GM23338 (cell line): ENCODE measurements at regions not wholly inside any gene's neighbourhood (a gene's known extent, or its start where the extent isn't known, plus 50 kb on each side); places are given as distances from the start of the nearest gene placed in this dataset.

ENCODE experiments used
- ATAC-seq: fragments of 200-7000 bp; cut with Tn5 transposase; 3 replicates; pipeline ENCODE4 v1.9.1; 2020
- DNase-seq: peaks from one replicate; pipeline ENCODE4 v3.0.0-alpha.2; 2015; ENCODE audit warnings: low spot score
- H2AFZ ChIP-seq: fragments of 200-600 bp; sonication (generic); 2 replicates; pipeline ENCODE4 v1.8.0; 2016; ENCODE audit warnings: antibody characterized with exemption, mild to moderate bottlenecking, moderate library complexity
- H3F3A ChIP-seq: fragments of 200-600 bp; sonication (generic); replicated peaks from 2 replicates; pipeline ENCODE4 v1.8.0; 2017; ENCODE audit warnings: antibody characterized with exemption, mixed run types, low read depth
- H3K27ac ChIP-seq: fragments of 200-600 bp; sonication (generic); 2 replicates; pipeline ENCODE4 v1.6.1; 2016; ENCODE audit warnings: low read depth
- H3K27me3 ChIP-seq: fragments of 200-600 bp; sonication (generic); 2 replicates; pipeline ENCODE4 v1.8.0; 2016; ENCODE audit warnings: mild to moderate bottlenecking, mixed run types, moderate library complexity; ENCODE audit not compliant: insufficient read depth
- H3K36me3 ChIP-seq: fragments of 200-600 bp; sonication (generic); 2 replicates; pipeline ENCODE4 v1.8.0; 2016; ENCODE audit warnings: mild to moderate bottlenecking; ENCODE audit not compliant: insufficient read depth
- H3K4me1 ChIP-seq: fragments of 200-600 bp; sonication (generic); 2 replicates; pipeline ENCODE4 v1.8.0; 2016; ENCODE audit warnings: mild to moderate bottlenecking, moderate library complexity; ENCODE audit not compliant: insufficient read depth
- H3K4me2 ChIP-seq: fragments of 200-600 bp; sonication (generic); 2 replicates; pipeline ENCODE4 v1.7.1; 2017; ENCODE audit warnings: mixed run types
- H3K4me3 ChIP-seq: fragments of 200-600 bp; sonication (generic); 2 replicates; pipeline ENCODE4 v1.6.1; 2016; ENCODE audit warnings: mixed run types
- H3K79me2 ChIP-seq: fragments of 200-600 bp; sonication (generic); replicated peaks from 2 replicates; pipeline ENCODE4 v1.8.0; 2017; ENCODE audit warnings: mild to moderate bottlenecking; ENCODE audit not compliant: insufficient read depth
- H3K9me2 ChIP-seq: fragments of 200-600 bp; sonication (generic); 2 replicates; pipeline ENCODE4 v1.8.0; 2017; ENCODE audit not compliant: insufficient read depth
- H4K20me1 ChIP-seq: fragments of 200-600 bp; sonication (generic); replicated peaks from 2 replicates; pipeline ENCODE4 v1.8.0; 2017; ENCODE audit warnings: mild to moderate bottlenecking; ENCODE audit not compliant: insufficient read depth
- H3K27ac Mint-ChIP-seq: 2 replicates; pipeline ENCODE4 v1.8.0; 2020; ENCODE audit warnings: inconsistent platforms, mild to moderate bottlenecking, moderate library complexity, mixed read lengths
- H3K27me3 Mint-ChIP-seq: 3 replicates; pipeline ENCODE4 v1.8.0; 2022; ENCODE audit warnings: low read depth, mild to moderate bottlenecking, moderate library complexity, mixed read lengths, inconsistent platforms; ENCODE audit not compliant: insufficient read depth, poor library complexity
- H3K36me3 Mint-ChIP-seq: 3 replicates; pipeline ENCODE4 v1.8.0; 2021; ENCODE audit warnings: low read depth, mild to moderate bottlenecking, inconsistent platforms, moderate library complexity, mixed read lengths
- H3K4me1 Mint-ChIP-seq: 3 replicates; pipeline ENCODE4 v1.8.0; 2020; ENCODE audit warnings: mild to moderate bottlenecking, inconsistent platforms, mixed read lengths
- H3K4me3 Mint-ChIP-seq: 3 replicates; pipeline ENCODE4 v1.8.0; 2021; ENCODE audit warnings: moderate library complexity, mild to moderate bottlenecking, inconsistent platforms, mixed read lengths
- H3K9me3 Mint-ChIP-seq: 3 replicates; pipeline ENCODE4 v1.8.0; 2020; ENCODE audit warnings: moderate library complexity, mild to moderate bottlenecking, inconsistent platforms, mixed read lengths
- CREB1 ChIP-seq: fragments of 250-450 bp; sonication (Bioruptor Pico); IDR thresholded peaks from 2 replicates; pipeline ENCODE4 v1.5.0; 2020; ENCODE audit warnings: low read depth, mild to moderate bottlenecking, moderate library complexity
- EZH2 ChIP-seq: fragments of 200-600 bp; sonication (generic); IDR thresholded peaks from one replicate; pipeline ENCODE4 v1.8.0; 2017; ENCODE audit warnings: antibody characterized with exemption, mild to moderate bottlenecking, low read depth; ENCODE audit not compliant: unreplicated experiment
- EZH2phosphoT487 ChIP-seq: fragments of 200-600 bp; sonication (generic); IDR thresholded peaks from one replicate; pipeline ENCODE4 v1.8.1; 2018; ENCODE audit warnings: antibody characterized with exemption; ENCODE audit not compliant: unreplicated experiment
- JUNB ChIP-seq: IDR thresholded peaks from one replicate; pipeline ENCODE4 v1.6.1; 2016; ENCODE audit warnings: antibody characterized with exemption; ENCODE audit not compliant: unreplicated experiment
- NANOG ChIP-seq: IDR thresholded peaks from 2 replicates; pipeline ENCODE4 v1.6.1; 2016; ENCODE audit warnings: antibody characterized with exemption, borderline replicate concordance
- POLR2AphosphoS5 ChIP-seq: IDR thresholded peaks from 2 replicates; pipeline ENCODE4 v1.6.1; 2016; ENCODE audit warnings: antibody characterized with exemption, low read depth
- STAT1 ChIP-seq: IDR thresholded peaks from one replicate; pipeline ENCODE4 v1.6.1; 2016; ENCODE audit warnings: antibody characterized with exemption; ENCODE audit not compliant: unreplicated experiment
- ZNF114 ChIP-seq: fragments of 250-450 bp; sonication (Bioruptor Pico); IDR thresholded peaks from 2 replicates; pipeline ENCODE4 v1.5.0; 2020; ENCODE audit warnings: mild to moderate bottlenecking, moderate library complexity
- ZNF331 ChIP-seq: fragments of 250-450 bp; sonication (Bioruptor Pico); IDR thresholded peaks from 2 replicates; pipeline ENCODE4 v1.5.0; 2020; ENCODE audit warnings: low read depth, mild to moderate bottlenecking, moderate library complexity
- TF ChIP-seq, protein P1 (sequence below), 2 experiments: fragments of 200-600 bp in 1 of 2; sonication (generic) in 1 of 2; conservative IDR thresholded peaks; 2 replicates each; pipeline versions ENCODE4 v1.5.1 to v1.6.1; 2016 to 2017; ENCODE audit warnings: antibody characterized with exemption in 2 of 2, low read depth in 2 of 2, mild to moderate bottlenecking in 2 of 2, moderate library complexity in 1 of 2
- TF ChIP-seq, protein P2 (sequence below): IDR thresholded peaks from 2 replicates; pipeline ENCODE4 v1.6.1; 2016; ENCODE audit warnings: antibody characterized with exemption

- TF ChIP-seq EZH2phosphoT487, result no peak
- TF ChIP-seq NANOG, result no peak
- TF ChIP-seq ZNF114 (CRISPR knock-in tag), result no peak
Observed at GRCh38 chr6:139790527-139790926, 416.1 kb upstream of the CITED2 start (continued).

GRCh38 chr6:139784222-139784769 is 409.8 kb upstream of the CITED2 start:
- Histone ChIP-seq H3K79me2 (no peaks in the 10 kb centered on the region), H3K4me3 (no peak overlapping the region), H3K9me2 (peaks cover 4% of the 10 kb centered on the region; the same call in 1 of the 2 replicates), H3K27me3 (no peaks in the 10 kb centered on the region), H3K36me3 (peaks cover 5% of the 10 kb centered on the region; the same call in 1 of the 2 replicates), H3F3A (no peaks in the 10 kb centered on the region), H4K20me1 (no peaks in the 10 kb centered on the region), H3K4me1 (no peaks in the 10 kb centered on the region), H2AFZ (no peak overlapping the region), H3K4me2 (no peak overlapping the region), H3K27ac (no peak overlapping the region)
- no peak for TF ChIP-seq EZH2
- TF ChIP-seq ZNF331 (CRISPR knock-in tag), result no peak
- no peak for TF ChIP-seq STAT1
- no peak for TF ChIP-seq JUNB
- TF ChIP-seq CREB1 (CRISPR knock-in tag), result no peak
- TF ChIP-seq, protein P1, sequence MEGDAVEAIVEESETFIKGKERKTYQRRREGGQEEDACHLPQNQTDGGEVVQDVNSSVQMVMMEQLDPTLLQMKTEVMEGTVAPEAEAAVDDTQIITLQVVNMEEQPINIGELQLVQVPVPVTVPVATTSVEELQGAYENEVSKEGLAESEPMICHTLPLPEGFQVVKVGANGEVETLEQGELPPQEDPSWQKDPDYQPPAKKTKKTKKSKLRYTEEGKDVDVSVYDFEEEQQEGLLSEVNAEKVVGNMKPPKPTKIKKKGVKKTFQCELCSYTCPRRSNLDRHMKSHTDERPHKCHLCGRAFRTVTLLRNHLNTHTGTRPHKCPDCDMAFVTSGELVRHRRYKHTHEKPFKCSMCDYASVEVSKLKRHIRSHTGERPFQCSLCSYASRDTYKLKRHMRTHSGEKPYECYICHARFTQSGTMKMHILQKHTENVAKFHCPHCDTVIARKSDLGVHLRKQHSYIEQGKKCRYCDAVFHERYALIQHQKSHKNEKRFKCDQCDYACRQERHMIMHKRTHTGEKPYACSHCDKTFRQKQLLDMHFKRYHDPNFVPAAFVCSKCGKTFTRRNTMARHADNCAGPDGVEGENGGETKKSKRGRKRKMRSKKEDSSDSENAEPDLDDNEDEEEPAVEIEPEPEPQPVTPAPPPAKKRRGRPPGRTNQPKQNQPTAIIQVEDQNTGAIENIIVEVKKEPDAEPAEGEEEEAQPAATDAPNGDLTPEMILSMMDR (conservative IDR thresholded peaks at IDR 0.05; ENCODE audit: low read depth in 2 of 2), result no peak
- TF ChIP-seq, protein P2, sequence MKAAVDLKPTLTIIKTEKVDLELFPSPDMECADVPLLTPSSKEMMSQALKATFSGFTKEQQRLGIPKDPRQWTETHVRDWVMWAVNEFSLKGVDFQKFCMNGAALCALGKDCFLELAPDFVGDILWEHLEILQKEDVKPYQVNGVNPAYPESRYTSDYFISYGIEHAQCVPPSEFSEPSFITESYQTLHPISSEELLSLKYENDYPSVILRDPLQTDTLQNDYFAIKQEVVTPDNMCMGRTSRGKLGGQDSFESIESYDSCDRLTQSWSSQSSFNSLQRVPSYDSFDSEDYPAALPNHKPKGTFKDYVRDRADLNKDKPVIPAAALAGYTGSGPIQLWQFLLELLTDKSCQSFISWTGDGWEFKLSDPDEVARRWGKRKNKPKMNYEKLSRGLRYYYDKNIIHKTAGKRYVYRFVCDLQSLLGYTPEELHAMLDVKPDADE, result no peak
- no peak for TF ChIP-seq POLR2AphosphoS5
- no peak for TF ChIP-seq ZNF114 (CRISPR knock-in tag)
- TF ChIP-seq EZH2phosphoT487, result no peak
- H3K4me1 Mint-ChIP-seq, result no peaks in the 10 kb centered on the region
- no peak for DNase-seq
- peaks cover 18% of the 10 kb centered on the region; the same call in 2 of the 3 replicates for H3K36me3 Mint-ChIP-seq
- no peak overlapping the region for H3K4me3 Mint-ChIP-seq
- ATAC-seq, result no peak
- no peaks in the 10 kb centered on the region for H3K27me3 Mint-ChIP-seq
- H3K9me3 Mint-ChIP-seq, result peaks cover 34% of the 10 kb centered on the region
- H3K27ac Mint-ChIP-seq, result no peak overlapping the region
